Chondrocyte (in vitro differentiated cells): ENCODE measurements at regions not wholly inside any gene's neighbourhood (a gene's known extent, or its start where the extent isn't known, plus 50 kb on each side); places are given as distances from the start of the nearest gene placed in this dataset.
"Not testable (repeated sequence)": the region's sequence is repeated elsewhere in the genome, so short reads cannot be mapped to it uniquely, and the experiment has no call there.

ENCODE experiments used
- DNase-seq: peaks from one replicate; pipeline ENCODE4 v3.0.0; 2021; ENCODE audit warnings: mixed read lengths, low spot score
- H3K27ac Mint-ChIP-seq: one replicate; pipeline ENCODE4 v1.8.0; 2021; ENCODE audit warnings: mild to moderate bottlenecking, moderate library complexity, mixed read lengths; ENCODE audit not compliant: unreplicated experiment
- H3K27me3 Mint-ChIP-seq: 2 replicates; pipeline ENCODE4 v1.8.0; 2021; ENCODE audit warnings: low read depth, mixed read lengths
- H3K36me3 Mint-ChIP-seq: 2 replicates; pipeline ENCODE4 v1.8.0; 2021; ENCODE audit warnings: low read depth, mixed read lengths
- H3K4me1 Mint-ChIP-seq: 2 replicates; pipeline ENCODE4 v1.8.0; 2021; ENCODE audit warnings: low read depth, mild to moderate bottlenecking, mixed read lengths
- H3K4me3 Mint-ChIP-seq: one replicate; pipeline ENCODE4 v1.8.0; 2021; ENCODE audit warnings: mild to moderate bottlenecking, moderate library complexity, mixed read lengths; ENCODE audit not compliant: unreplicated experiment
- H3K9me3 Mint-ChIP-seq: 2 replicates; pipeline ENCODE4 v1.8.0; 2021; ENCODE audit warnings: low read depth, mixed read lengths
- TF ChIP-seq, protein P1 (sequence below): fragments of 200-600 bp; sonication (generic); IDR thresholded peaks from 2 replicates; pipeline ENCODE4 v1.5.0; 2021; ENCODE audit warnings: antibody characterized with exemption, mild to moderate bottlenecking, moderate library complexity

DNA sequence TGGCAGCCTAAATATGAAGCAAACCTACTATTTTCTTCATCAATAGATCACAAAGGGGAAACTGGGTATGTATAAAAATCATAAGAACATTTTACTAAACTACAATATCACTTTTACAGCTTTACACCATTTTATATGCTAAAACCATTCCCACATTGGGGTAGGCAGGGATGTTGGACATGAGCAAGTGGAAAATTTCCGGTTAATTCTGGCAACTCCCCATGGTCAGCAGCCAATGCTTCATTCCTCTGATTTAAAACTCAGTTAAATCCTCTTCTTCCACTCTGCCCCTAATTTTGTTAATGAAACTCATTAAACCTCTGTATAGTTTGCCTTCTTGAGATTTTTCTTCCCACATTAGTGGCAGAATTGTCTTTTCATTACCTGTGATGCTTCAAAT is 552.5 kb upstream of the NECTIN3 start:
- no peak overlapping the region for H3K27ac Mint-ChIP-seq
- H3K4me1 Mint-ChIP-seq, result peaks cover 9% of the 10 kb centered on the region
- H3K27me3 Mint-ChIP-seq, result no peaks in the 10 kb centered on the region
- no peak overlapping the region for H3K4me3 Mint-ChIP-seq
- TF ChIP-seq, protein P1, sequence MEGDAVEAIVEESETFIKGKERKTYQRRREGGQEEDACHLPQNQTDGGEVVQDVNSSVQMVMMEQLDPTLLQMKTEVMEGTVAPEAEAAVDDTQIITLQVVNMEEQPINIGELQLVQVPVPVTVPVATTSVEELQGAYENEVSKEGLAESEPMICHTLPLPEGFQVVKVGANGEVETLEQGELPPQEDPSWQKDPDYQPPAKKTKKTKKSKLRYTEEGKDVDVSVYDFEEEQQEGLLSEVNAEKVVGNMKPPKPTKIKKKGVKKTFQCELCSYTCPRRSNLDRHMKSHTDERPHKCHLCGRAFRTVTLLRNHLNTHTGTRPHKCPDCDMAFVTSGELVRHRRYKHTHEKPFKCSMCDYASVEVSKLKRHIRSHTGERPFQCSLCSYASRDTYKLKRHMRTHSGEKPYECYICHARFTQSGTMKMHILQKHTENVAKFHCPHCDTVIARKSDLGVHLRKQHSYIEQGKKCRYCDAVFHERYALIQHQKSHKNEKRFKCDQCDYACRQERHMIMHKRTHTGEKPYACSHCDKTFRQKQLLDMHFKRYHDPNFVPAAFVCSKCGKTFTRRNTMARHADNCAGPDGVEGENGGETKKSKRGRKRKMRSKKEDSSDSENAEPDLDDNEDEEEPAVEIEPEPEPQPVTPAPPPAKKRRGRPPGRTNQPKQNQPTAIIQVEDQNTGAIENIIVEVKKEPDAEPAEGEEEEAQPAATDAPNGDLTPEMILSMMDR, result no peak
- H3K9me3 Mint-ChIP-seq, result peaks cover 14% of the 10 kb centered on the region
- H3K36me3 Mint-ChIP-seq, result no peaks in the 10 kb centered on the region
- no peak for DNase-seq

DNA sequence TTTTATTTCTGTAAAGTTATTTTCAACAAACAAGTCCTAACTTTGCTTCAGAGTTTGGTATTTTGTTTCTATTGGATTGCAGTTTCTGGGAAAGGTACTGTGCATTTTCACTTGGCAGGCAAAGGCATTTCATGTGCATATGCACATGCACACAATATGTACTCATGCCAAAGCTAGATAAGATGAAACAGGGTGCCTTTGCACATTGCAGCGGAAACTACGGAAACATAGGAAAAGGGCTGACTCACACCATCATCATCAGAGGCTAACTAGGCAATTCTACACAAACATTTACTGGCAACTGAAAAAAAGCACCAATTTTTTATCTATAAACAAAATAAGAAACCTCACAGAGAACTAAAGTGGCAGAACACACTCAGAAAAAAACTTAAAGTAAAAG is 550.6 kb upstream of the NECTIN3 start:
- no peak for DNase-seq
- Mint-ChIP-seq H3K4me3 (no peak overlapping the region), H3K27ac (peak overlapping the region; percentile 79), H3K9me3 (peaks cover 10% of the 10 kb centered on the region), H3K27me3 (no peaks in the 10 kb centered on the region), H3K36me3 (no peaks in the 10 kb centered on the region), H3K4me1 (peaks cover 14% of the 10 kb centered on the region)
- TF ChIP-seq, protein P1, result no peak

DNA sequence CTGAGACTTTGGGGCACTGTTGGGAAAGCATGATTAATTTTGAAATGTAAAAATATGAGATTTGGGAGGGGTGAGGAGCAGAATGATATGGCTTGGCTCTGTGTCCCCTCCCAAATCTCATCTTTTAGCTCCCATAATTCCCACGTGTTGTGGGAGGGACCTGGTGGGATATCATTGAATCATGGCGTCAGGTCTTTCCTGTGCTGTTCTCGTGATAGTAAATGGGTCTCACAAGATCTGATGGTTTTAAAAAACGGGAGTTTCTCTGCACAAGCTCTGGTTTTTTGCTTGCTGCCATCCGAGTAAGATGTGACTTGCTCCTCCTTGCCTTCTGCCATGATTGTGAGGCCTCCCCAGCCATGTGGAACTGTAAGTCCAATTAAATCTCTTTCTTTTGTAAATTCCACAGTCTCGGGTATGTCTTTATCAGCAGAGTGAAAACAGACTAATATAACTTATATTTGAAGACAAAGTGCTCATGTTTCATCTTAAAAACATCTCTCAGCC is 546.0 kb upstream of the NECTIN3 start:
- not testable (repeated sequence) for H3K9me3 Mint-ChIP-seq, H3K27me3 Mint-ChIP-seq, H3K4me3 Mint-ChIP-seq, DNase-seq, H3K36me3 Mint-ChIP-seq, H3K27ac Mint-ChIP-seq
- peaks cover 46% of the 10 kb centered on the region for H3K4me1 Mint-ChIP-seq

DNA sequence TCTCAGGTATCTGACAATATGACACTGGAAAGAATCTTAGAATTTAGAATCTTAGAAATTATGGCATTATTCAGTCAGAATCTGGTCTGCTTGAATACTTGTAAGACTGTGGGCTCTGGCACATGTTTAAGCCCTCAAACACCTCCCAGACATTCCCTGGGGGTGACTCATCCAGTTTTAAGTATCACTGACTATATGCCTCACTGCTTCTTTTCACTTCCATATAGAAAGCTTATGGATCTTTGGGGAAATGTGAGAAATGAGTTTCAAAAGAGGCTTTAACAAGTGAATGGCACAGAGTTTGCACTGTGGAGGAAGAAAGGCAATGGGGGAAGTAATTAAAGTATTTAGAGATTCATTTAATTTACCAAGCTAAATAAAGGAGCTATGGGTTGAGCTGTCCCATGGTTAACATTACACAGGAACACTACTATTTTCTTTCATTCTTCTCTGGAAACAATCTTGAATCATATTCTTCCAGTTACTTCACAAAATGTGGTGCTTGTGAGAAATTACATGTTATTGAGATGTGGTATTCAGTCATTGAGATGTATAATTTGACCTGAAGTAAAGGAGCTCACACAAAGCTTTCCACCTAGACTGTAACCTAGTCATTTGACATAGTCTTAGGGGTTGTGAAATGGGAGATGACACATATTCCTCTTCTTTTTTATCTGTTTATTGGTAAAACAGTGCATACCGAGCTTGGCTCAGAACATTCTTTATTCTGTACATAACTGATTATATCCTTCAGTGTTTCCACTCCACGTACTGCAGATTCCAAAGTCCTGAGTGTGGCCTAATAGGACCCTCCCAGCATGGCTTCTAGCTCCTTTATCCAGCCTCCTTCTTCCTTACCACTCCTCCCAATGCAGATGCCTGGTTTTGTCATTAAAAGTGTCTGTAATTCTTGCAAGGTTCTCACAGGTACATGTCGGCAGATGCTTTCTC is 544.6 kb upstream of the NECTIN3 start:
- no peaks in the 10 kb centered on the region for H3K27me3 Mint-ChIP-seq
- TF ChIP-seq, protein P1, result no peak
- H3K9me3 Mint-ChIP-seq, result peaks cover 10% of the 10 kb centered on the region
- no peaks in the 10 kb centered on the region for H3K36me3 Mint-ChIP-seq
- peaks cover 37% of the 10 kb centered on the region for H3K4me1 Mint-ChIP-seq
- no peak for DNase-seq
- H3K4me3 Mint-ChIP-seq, result no peak overlapping the region
- H3K27ac Mint-ChIP-seq, result peak overlapping the region; percentile 72

DNA sequence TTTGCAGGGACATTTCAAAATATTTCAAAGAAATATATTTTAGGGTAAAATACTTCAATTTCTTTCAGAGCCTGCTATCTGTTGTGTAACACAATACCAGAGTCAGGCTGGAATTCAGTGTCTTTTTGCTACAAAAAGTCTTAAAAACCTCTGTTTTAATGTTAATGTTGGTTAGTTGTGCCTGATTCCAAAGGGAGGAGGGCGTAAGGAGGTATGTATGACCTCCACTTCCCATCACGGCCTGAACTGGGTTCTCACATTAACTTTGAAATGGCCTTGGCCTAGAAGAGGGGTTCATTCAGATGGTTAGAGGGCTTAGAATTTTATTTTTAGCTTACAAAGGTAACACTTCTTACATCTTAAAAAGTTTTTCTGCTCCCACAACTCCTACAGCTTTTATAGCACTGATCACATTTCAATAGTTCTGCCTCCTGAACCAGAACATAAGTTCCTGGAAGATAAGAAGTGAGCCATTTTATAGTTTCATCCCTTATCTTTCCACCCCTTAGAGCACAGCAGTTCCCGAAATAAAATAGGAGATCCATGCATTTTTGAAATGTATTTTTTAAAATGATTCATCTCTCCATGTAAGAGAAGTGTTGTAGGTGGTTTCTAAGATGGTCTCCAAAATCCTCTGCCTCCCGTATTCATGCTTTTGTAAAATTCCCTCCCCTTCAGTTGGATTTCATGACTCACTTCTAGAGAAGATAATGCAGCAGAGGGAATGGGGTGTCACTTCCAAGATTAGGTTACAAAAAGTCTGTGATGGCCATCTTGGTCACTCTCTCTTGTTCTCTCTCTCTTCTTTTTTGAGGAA is 543.1 kb upstream of the NECTIN3 start:
- no peak for DNase-seq
- H3K4me1 Mint-ChIP-seq, result peaks cover 37% of the 10 kb centered on the region
- no peaks in the 10 kb centered on the region for H3K36me3 Mint-ChIP-seq
- H3K27me3 Mint-ChIP-seq, result no peaks in the 10 kb centered on the region
- H3K9me3 Mint-ChIP-seq, result peaks cover 5% of the 10 kb centered on the region
- H3K27ac Mint-ChIP-seq, result no peak overlapping the region
- TF ChIP-seq, protein P1, result no peak
- H3K4me3 Mint-ChIP-seq, result no peak overlapping the region
